HG03066 (cell line): ENCODE measurements at regions not wholly inside any gene's neighbourhood (a gene's known extent, or its start where the extent isn't known, plus 50 kb on each side); places are given as distances from the start of the nearest gene placed in this dataset.
"Not testable (repeated sequence)": the region's sequence is repeated elsewhere in the genome, so short reads cannot be mapped to it uniquely, and the experiment has no call there.

ENCODE experiments used
- ATAC-seq: cut with Tn5 transposase; IDR thresholded peaks from one replicate; pipeline ENCODE4 v1.9.1; 2021; ENCODE audit warnings: low read depth; ENCODE audit not compliant: unreplicated experiment

DNA sequence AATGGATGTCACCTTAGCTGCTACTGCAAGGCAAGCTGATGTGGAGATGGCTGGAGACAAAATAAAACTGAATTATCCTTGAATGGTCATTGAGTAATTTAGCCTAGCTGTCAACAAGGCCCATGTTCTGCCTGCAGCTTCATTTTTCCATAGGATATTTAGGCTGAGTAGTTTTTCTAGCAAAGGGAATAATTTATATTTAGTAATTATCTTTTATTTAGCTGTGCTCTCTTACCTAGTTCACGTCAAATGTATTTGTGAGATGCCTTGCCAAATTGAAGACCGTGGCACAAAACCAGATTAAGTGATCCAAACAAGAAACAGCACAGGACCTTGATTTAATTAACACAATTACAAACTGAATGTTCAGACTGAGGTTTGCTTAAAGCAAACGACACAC lies 77.4 kb upstream of the CEP162 start:
- no peak for ATAC-seq

DNA sequence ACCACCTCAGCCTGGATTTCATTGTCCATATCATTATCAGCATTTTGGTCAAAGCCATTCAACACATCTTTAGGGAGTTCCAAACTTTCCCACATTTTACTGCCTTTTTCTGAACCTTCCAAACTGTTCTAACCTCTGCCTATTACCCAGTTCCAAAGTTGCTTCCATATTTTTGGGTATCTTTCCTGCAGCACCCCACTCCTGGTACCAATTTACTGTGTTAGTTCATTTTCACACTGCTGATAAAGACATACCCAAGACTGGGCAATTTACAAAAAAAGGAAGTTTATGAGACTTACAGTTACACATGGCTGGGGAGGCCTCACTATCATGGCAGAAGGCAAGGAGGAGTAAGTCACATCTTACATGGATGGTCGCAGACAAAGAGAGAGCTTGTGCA lies 63.6 kb upstream of the CEP162 start:
- ATAC-seq = not testable (repeated sequence)

DNA sequence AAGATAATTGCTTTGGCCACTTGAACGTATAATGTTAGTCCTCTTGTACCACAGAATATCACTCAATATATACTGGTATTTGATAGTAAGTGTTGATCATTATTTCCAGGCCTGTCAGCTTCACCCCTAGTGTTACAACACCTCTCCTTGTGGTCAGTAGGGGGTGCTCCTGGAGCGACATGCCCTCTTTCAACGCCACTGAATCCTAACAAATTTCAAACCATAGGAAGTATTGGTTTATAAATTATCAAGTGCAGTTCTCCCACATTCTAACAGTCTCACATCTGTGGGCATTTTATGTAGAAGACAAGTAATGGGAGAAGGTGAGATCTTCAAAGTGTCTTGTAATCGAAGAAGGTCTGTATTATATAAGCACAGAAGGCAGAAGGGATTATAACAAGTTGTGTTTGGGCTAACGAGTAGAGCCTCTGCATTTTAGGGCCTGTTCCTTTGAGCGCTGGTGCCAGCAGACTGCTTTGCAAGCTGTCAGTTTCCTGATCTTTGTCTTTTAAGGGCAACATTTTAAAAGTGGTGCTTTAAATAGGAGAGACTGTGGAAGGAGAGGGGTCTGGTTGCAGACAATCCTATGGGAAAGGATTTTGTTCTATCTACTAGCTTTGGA lies 57.1 kb upstream of the CEP162 start:
- ATAC-seq = no peak

DNA sequence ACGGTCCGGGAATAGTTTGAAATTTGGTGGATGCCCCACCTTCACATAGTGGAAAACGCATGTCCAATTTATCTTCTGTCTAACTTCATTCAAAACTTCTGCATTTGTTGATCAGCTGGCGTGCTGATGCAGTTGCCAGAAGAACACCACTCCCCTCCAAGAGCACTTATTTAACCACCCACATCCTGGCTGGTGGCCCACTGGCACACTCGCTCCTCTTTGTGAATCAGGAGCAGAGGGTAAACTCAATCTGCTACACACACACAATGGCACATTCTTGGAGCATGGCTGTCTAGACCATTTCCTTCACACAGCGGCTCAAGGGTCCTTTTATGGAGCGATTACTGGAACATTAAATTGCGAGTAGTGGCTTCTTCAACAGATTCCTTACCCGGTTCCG lies 55.1 kb upstream of the CEP162 start:
- ATAC-seq = no peak

DNA sequence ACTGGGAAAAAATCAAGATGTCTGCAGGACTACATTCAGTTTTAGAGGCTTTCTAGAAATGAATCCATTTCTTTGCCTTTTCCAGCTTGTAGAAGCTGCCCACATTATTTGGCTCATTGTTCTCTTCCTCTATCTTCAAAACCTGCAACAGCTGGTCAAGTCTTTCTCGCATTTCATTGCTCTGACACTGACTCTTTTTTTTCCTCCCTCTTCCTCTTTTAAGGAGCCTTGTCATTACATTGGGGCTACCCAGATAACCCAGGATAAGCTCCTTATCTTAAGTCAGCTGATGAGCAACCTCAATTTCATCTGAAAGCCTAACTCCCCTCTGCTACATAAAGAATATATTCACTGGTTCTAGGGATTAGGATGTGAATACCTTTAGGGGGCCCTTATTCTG lies 53.2 kb upstream of the CEP162 start:
- no peak for ATAC-seq

DNA sequence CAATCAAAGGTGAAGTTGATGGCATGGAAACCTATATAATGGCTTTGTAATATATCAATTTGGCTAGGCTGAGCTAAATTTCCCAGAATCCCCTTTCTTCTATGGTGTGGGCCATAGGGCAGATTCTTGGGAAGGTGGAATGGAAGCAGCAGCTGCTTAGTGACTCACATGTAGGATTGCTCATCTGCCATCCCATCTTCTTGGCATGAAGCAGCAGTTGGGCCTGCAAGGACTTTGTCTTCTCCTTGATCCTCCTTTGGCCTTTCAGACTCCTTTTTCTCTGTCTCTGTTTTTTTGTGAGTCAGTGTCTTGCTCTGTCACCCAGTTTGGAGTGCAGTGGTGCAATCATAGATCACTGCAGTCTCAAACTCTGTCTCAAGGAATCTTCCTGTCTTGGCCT lies 52.6 kb upstream of the CEP162 start:
- no peak for ATAC-seq

DNA sequence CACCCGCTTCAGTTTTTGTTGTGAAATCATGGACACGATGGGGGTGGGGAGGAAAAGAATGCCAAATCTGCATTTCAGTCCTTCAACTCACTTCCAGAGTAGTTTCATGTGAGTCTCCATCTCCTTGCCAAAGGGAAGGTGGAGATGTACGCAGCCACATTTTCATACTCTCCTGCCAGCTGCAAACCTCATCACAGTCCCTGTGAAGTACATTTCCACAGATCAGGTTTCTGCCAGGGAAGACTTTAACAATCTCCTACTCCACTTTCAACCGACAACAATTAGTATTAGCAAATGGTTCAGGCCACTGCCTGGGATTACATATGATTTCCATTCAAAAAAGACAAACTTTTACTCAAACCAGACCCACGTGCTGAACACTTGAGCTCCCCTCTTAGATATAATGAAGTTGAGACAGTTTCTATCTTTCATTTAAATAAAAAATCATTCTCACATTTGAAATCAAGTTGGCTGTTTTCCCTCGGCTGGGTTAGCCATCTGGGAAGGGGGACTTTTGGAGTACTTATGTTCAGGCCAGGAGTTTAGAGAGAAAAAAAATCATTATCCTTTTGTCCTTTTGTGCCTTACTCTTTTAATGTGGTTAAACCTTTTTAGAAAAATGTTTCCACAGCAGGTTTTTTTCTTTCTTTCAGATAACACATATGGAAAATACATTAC lies 51.0 kb upstream of the CEP162 start:
- no peak for ATAC-seq
